Panc1 (cell line): ENCODE measurements at regions not wholly inside any gene's neighbourhood (a gene's known extent, or its start where the extent isn't known, plus 50 kb on each side); places are given as distances from the start of the nearest gene placed in this dataset.
"Not testable (repeated sequence)": the region's sequence is repeated elsewhere in the genome, so short reads cannot be mapped to it uniquely, and the experiment has no call there.

Source experiments
- ATAC-seq: fragments of 200-7000 bp; cut with Tn5 transposase; 2 replicates; pipeline ENCODE4 v1.9.1; 2020; ENCODE audit warnings: mild to moderate bottlenecking, moderate library complexity
- BruUV-seq: library from RNA; stranded (reverse); fragments of 400-500 nt; replicated peaks from 2 replicates; lab custom pipeline; 2021; lab: Mats Ljungman, UMichigan
- CTCF ChIA-PET: fragments of 300-600 bp; sonication (Branson Sonifier 250); formaldehyde crosslinking; loops from one replicate; lab custom pipeline; 2022; ENCODE audit warnings: antibody characterized with exemption; lab: Charles Lee
- POLR2A ChIA-PET: fragments of 300-600 bp; sonication (Branson Sonifier 250); formaldehyde crosslinking; loops from one replicate; lab custom pipeline; 2022; ENCODE audit warnings: antibody characterized with exemption; lab: Charles Lee
- DNase-seq: peaks from one replicate; pipeline ENCODE4 v3.0.0-alpha.2; 2010; ENCODE audit warnings: low read depth, low spot score
- H3K27ac ChIP-seq: 2 replicates; pipeline ENCODE4 v1.5.1; 2011; ENCODE audit warnings: mild to moderate bottlenecking, low read length, inconsistent platforms
- H3K27me3 ChIP-seq: fragments of 200-500 bp; sonication (Bioruptor generic); 2 replicates; pipeline ENCODE4 v1.6.0; 2014; ENCODE audit warnings: low read length, inconsistent platforms; ENCODE audit not compliant: control insufficient read depth, insufficient read depth
- H3K36me3 ChIP-seq: fragments of 200-500 bp; sonication (Bioruptor generic); 2 replicates; pipeline ENCODE4 v1.5.1; 2014; ENCODE audit warnings: inconsistent platforms, mild to moderate bottlenecking, low read length, moderate library complexity; ENCODE audit not compliant: control insufficient read depth, insufficient read depth
- H3K4me1 ChIP-seq: 2 replicates; pipeline ENCODE4 v1.5.1; 2011; ENCODE audit warnings: inconsistent platforms, mild to moderate bottlenecking, low read length, moderate library complexity; ENCODE audit not compliant: control insufficient read depth, insufficient read depth
- H3K4me3 ChIP-seq, 2 experiments: 2 replicates each; pipeline ENCODE4 v1.5.1; 2011 to 2012; ENCODE audit warnings: low read depth in 2 of 2, low read length in 2 of 2, mild to moderate bottlenecking in 2 of 2, inconsistent platforms in 1 of 2, moderate library complexity in 1 of 2
- H3K9me3 ChIP-seq: fragments of 200-500 bp; sonication (Bioruptor generic); 2 replicates; pipeline ENCODE4 v1.5.1; 2014; ENCODE audit warnings: low read depth, mild to moderate bottlenecking, inconsistent platforms, low read length, moderate library complexity; ENCODE audit not compliant: control insufficient read depth, insufficient read depth
- POLR2AphosphoS5 ChIP-seq: IDR thresholded peaks from 2 replicates; pipeline ENCODE4 v1.6.1; 2012; ENCODE audit warnings: mild to moderate bottlenecking, low read depth, low read length, moderate library complexity
- in situ Hi-C: cut with HindIII; loops from 2 replicates; pipeline ENCODE4 v1.10.0; 2016; ENCODE audit warnings: low sequenced_read_pairs, low pct_unique_long_range_greater_than_20kb
- intact Hi-C: fragments of 100-400 bp; cut with micrococcal nuclease; formaldehyde crosslinking; loops from one replicate; pipeline ENCODE4 v1.10.0; 2022; ENCODE audit not compliant: unreplicated experiment
- TF ChIP-seq, protein P1 (sequence below), 2 experiments: IDR thresholded peaks; 2 replicates each; pipeline ENCODE4 v1.6.1; 2011 to 2012; ENCODE audit warnings: low read depth in 2 of 2, control low read depth in 1 of 2, low read length in 1 of 2, mild to moderate bottlenecking in 1 of 2, moderate library complexity in 1 of 2; ENCODE audit not compliant: insufficient read depth in 1 of 2

DNA sequence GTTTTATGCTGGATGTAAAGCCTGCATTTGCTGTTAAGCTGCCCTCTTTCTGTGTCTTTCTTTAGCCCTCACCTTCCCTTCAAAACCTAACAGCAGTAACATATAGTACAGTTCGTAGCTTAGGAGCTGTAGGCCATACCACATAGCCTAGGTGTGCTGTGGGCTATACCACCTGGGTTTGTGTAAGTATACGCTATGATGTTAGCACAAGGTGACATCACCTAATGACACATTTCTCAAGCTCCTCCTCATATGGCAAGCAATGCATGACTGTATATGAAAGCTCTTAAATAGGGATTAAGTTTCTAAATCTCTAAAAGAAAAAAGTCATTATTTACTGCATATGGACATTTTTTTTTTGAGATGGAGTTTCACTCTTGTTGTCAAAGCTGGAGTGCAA is 57.8 kb upstream of the TMEM97 start:
- no peaks in the 10 kb centered on the region for H3K36me3 ChIP-seq
- ChIA-PET POLR2A (no interaction called here), CTCF (interaction anchor here (0.7 kb wide), 2 partner anchors 62 to 726 kb away, joined by 3 to 11 read pairs; no protein-coding TSS in a partner anchor)
- 0 out of 2 replicates have a peak, but pooled peaks cover 3% of the 10 kb centered on the region for H3K9me3 ChIP-seq
- intact Hi-C loops = no loop called here
- BruUV-seq = no TSS peak
- TF ChIP-seq POLR2AphosphoS5 = no peak
- TF ChIP-seq, protein P1, sequence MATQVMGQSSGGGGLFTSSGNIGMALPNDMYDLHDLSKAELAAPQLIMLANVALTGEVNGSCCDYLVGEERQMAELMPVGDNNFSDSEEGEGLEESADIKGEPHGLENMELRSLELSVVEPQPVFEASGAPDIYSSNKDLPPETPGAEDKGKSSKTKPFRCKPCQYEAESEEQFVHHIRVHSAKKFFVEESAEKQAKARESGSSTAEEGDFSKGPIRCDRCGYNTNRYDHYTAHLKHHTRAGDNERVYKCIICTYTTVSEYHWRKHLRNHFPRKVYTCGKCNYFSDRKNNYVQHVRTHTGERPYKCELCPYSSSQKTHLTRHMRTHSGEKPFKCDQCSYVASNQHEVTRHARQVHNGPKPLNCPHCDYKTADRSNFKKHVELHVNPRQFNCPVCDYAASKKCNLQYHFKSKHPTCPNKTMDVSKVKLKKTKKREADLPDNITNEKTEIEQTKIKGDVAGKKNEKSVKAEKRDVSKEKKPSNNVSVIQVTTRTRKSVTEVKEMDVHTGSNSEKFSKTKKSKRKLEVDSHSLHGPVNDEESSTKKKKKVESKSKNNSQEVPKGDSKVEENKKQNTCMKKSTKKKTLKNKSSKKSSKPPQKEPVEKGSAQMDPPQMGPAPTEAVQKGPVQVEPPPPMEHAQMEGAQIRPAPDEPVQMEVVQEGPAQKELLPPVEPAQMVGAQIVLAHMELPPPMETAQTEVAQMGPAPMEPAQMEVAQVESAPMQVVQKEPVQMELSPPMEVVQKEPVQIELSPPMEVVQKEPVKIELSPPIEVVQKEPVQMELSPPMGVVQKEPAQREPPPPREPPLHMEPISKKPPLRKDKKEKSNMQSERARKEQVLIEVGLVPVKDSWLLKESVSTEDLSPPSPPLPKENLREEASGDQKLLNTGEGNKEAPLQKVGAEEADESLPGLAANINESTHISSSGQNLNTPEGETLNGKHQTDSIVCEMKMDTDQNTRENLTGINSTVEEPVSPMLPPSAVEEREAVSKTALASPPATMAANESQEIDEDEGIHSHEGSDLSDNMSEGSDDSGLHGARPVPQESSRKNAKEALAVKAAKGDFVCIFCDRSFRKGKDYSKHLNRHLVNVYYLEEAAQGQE (IDR thresholded peaks at IDR 0.05; ENCODE audit: insufficient read depth in 1 of 2, low read depth in 2 of 2, low read length in 1 of 2) = no peak
- no peaks in the 10 kb centered on the region for H3K4me1 ChIP-seq
- no peaks in the 10 kb centered on the region for H3K27me3 ChIP-seq
- no peak overlapping the region for H3K4me3 ChIP-seq
- no peak for DNase-seq
- in situ Hi-C loops = no loop called here
- H3K27ac ChIP-seq = no peak overlapping the region
- no peak for ATAC-seq

DNA sequence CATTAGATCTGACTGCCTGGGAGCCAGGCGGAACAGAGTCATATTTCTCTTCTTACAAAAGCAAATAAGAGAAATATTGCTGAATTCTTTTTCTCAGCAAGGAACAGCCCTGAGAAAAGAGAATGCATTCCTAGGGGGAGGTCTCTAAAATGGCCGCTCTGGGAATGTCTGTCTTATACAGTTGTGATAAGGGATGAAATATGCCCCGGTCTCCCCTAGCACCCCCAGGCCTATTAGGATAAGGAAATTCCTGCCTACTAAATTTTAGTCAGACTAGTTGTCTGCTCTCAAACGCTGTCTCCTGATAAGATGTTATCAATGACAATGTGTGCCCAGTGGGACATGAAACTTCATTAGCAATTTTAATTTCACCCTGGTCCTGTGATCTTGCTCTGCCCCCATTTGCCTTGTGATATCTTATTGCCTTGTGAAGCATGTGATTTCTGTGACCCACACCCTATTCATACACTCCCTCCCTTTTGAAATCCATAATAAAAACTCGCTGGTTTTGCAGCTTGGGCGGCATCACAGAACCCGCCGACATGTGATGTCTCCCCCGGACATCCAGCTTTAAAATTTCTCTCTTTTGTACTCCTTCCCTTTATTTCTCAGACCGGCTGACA is 56.8 kb upstream of the TMEM97 start:
- DNase-seq, BruUV-seq, POLR2A ChIA-PET, H3K9me3 ChIP-seq, H3K4me3 ChIP-seq, H3K27ac ChIP-seq, H3K36me3 ChIP-seq, intact Hi-C loops, in situ Hi-C loops, CTCF ChIA-PET, ATAC-seq, H3K4me1 ChIP-seq, H3K27me3 ChIP-seq: not testable (repeated sequence)

DNA sequence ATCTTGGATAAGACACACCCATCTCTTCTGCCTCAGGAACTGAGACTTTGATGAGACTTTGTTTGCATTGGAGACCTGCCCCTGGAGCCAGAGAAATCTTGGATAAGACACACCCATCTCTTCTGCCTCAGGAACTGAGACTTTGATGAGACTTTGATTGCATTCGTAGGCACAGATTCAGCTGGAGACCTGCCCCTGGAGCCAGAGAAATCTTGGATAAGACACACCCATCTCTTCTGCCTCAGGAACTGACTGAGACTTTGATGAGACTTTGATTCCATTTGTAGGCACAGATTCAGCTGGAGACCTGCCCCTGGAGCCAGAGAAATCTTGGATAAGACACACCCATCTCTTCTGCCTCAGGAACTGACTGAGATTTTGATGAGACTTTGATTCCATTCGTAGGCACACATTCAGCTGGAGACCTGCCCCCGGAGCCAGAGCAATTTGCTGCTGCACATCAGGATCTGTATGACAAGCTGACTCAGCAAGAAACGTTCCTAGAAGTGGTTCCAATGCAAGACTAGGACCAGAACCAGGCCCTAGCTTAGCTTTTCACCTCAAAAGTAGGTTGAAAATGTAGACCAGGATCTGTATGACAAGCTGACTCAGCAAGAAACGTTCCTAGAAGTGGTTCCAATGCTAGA is 54.0 kb upstream of the TMEM97 start:
- H3K36me3 ChIP-seq, POLR2A ChIA-PET, H3K27me3 ChIP-seq, H3K4me1 ChIP-seq, in situ Hi-C loops, BruUV-seq, H3K9me3 ChIP-seq, ATAC-seq, H3K4me3 ChIP-seq, DNase-seq, CTCF ChIA-PET, intact Hi-C loops, H3K27ac ChIP-seq: not testable (repeated sequence)

DNA sequence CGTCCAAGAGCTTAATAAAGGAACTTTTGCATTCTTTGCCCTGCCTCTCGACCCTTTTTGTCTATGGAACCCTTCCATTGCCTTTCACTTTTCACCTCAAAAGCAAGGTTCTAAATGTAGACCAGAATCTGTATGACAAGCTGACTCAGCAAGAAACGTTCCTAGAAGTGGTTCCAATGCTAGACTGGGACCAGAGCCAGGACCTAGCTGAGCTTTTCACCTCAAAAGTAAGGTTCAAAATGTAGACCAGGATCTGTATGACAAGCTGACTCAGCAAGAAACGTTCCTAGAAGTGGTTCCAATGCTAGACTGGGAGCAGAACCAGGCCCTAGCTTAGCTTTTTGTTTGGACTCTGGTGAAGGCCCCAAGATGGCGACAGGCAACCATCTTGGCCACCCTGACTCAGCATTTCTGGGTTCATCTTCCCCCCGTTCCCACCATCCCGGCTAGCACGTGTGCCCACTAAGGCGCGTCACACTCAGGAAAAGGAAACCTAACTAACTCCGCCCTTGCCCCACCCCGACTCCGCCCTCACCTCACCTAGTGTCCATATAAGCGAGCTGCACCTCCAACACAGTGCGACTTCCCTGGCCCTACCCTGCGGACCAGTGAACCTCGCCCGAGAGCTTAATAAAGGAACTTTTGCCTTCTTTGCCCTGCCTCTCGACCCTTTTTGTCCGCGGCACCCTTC is 53.0 kb upstream of the TMEM97 start:
- in situ Hi-C loops, H3K27me3 ChIP-seq, CTCF ChIA-PET, H3K4me3 ChIP-seq, H3K9me3 ChIP-seq, BruUV-seq, DNase-seq, H3K27ac ChIP-seq, H3K36me3 ChIP-seq, intact Hi-C loops, POLR2A ChIA-PET, H3K4me1 ChIP-seq, ATAC-seq: not testable (repeated sequence)

DNA sequence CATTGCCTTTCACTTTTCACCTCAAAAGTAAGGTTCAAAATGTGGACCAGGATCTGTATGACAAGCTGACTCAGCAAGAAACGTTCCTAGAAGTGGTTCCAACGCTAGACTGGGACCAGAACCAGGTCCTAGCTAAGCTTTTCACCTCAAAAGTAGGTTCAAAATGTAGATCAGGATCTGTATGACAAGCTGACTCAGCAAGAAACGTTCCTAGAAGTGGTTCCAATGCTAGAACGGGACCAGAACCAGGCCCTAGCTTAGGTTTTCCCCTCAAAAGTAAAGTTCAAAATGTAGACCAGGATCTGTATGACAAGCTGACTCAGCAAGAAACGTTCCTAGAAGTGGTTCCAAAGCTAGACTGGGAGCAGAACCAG is 52.5 kb upstream of the TMEM97 start:
- in situ Hi-C loops, H3K4me1 ChIP-seq, H3K36me3 ChIP-seq, H3K4me3 ChIP-seq, H3K27me3 ChIP-seq, H3K27ac ChIP-seq, BruUV-seq, DNase-seq, ATAC-seq, POLR2A ChIA-PET, intact Hi-C loops, H3K9me3 ChIP-seq, CTCF ChIA-PET: not testable (repeated sequence)
